Naive thymus-derived CD4-positive, alpha-beta T cell (primary cell): ENCODE measurements at regions not wholly inside any gene's neighbourhood (a gene's known extent, or its start where the extent isn't known, plus 50 kb on each side); places are given as distances from the start of the nearest gene placed in this dataset.

ENCODE experiments used
- ATAC-seq: fragments of 150-1000 bp; cut with Tn5 transposase; 2 replicates; pipeline ENCODE4 v1.10.0; 2021; ENCODE audit warnings: mild to moderate bottlenecking, moderate library complexity
- CTCF ChIA-PET: fragments of 350-600 bp; sonication (Branson Sonifier 250); formaldehyde crosslinking; loops from one replicate; lab custom pipeline; 2021; ENCODE audit warnings: antibody characterized with exemption; lab: Charles Lee
- POLR2A ChIA-PET: fragments of 350-600 bp; sonication (Branson Sonifier 250); formaldehyde crosslinking; loops from one replicate; lab custom pipeline; 2021; ENCODE audit warnings: antibody characterized with exemption, inconsistent platforms; lab: Charles Lee
- DNase-seq, 9 donors: peaks; one replicate each; pipeline versions ENCODE4 v3.0.0 to v3.0.0-alpha.2; 2020 to 2022; ENCODE audit warnings: mixed read lengths in 1 of 9
- H3K27ac ChIP-seq: one replicate; pipeline ENCODE4 v1.7.0; 2013; ENCODE audit warnings: mild to moderate bottlenecking, low read depth, low read length, moderate library complexity
- H3K27me3 ChIP-seq, 2 donors: one replicate each; pipeline ENCODE4 v1.7.0; 2013; ENCODE audit warnings: low read length in 2 of 2, mild to moderate bottlenecking in 2 of 2, moderate library complexity in 2 of 2; ENCODE audit not compliant: control insufficient read depth in 2 of 2, insufficient read depth in 2 of 2
- H3K36me3 ChIP-seq, 3 experiments: 1 replicate in 2 of 3; 2 replicates in 1 of 3; pipeline ENCODE4 v1.7.0; 2013; ENCODE audit warnings: low read length in 3 of 3, mild to moderate bottlenecking in 3 of 3, moderate library complexity in 1 of 3; ENCODE audit not compliant: insufficient read depth in 3 of 3, control insufficient read depth in 2 of 3
- H3K4me1 ChIP-seq, 2 donors: one replicate each; pipeline ENCODE4 v1.7.0; 2013; ENCODE audit warnings: low read length in 2 of 2, mild to moderate bottlenecking in 2 of 2, moderate library complexity in 1 of 2; ENCODE audit not compliant: control insufficient read depth in 2 of 2, insufficient read depth in 2 of 2
- H3K4me3 ChIP-seq: 2 replicates; pipeline ENCODE4 v1.7.0; 2013; ENCODE audit warnings: mild to moderate bottlenecking, low read length
- H3K9me3 ChIP-seq, 3 experiments: 1 replicate in 2 of 3; 2 replicates in 1 of 3; pipeline ENCODE4 v1.7.0; 2013; ENCODE audit warnings: low read length in 3 of 3; ENCODE audit not compliant: control insufficient read depth in 2 of 3
- H3K27ac Mint-ChIP-seq, 9 donors: one replicate each; pipeline ENCODE4 v1.8.0; 2020 to 2022; ENCODE audit warnings: mixed read lengths in 9 of 9, mild to moderate bottlenecking in 8 of 9, moderate library complexity in 5 of 9, inconsistent platforms in 2 of 9
- H3K27me3 Mint-ChIP-seq, 5 donors: one replicate each; pipeline ENCODE4 v1.8.0; 2021 to 2022; ENCODE audit warnings: mixed read lengths in 5 of 5, mild to moderate bottlenecking in 1 of 5
- H3K36me3 Mint-ChIP-seq, 5 donors: one replicate each; pipeline ENCODE4 v1.8.0; 2020 to 2022; ENCODE audit warnings: mixed read lengths in 5 of 5, mild to moderate bottlenecking in 3 of 5, inconsistent platforms in 1 of 5
- H3K4me1 Mint-ChIP-seq, 7 donors: one replicate each; pipeline ENCODE4 v1.8.0; 2020 to 2022; ENCODE audit warnings: mixed read lengths in 7 of 7, mild to moderate bottlenecking in 3 of 7, inconsistent platforms in 1 of 7
- H3K4me3 Mint-ChIP-seq, 10 donors: one replicate each; pipeline ENCODE4 v1.8.0; 2020 to 2022; ENCODE audit warnings: mild to moderate bottlenecking in 10 of 10, mixed read lengths in 10 of 10, moderate library complexity in 6 of 10, inconsistent platforms in 2 of 10
- H3K9me3 Mint-ChIP-seq, 11 donors: one replicate each; pipeline ENCODE4 v1.8.0; 2020 to 2022; ENCODE audit warnings: mixed read lengths in 11 of 11, mild to moderate bottlenecking in 4 of 11, inconsistent platforms in 1 of 11, moderate library complexity in 1 of 11
- intact Hi-C, 2 donors: fragments of 100-400 bp; cut with micrococcal nuclease; formaldehyde crosslinking; loops; one replicate each; pipeline ENCODE4 v1.15.1; 2023

DNA sequence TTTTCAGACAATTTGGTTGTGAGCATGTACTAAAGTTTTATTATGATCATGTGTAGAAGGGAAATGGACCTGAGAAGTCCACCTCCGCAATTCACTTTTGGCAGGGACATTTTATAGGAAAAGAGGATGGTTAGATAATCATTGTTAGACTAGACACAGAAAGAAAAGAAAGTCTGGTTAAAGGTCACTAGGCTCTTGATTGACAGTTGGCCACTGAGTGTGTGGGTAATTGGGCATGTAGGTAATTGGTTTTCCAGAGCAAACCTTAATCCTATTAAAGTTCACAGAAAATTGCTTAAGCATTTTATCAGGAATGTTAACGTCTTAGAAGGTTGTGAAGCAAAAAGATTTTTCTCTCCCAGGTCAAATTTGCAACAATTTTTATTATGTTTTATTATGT lies 158.5 kb upstream of the CLINT1 start:
- H3K9me3 ChIP-seq: no peaks in the 10 kb centered on the region
- H3K4me1 ChIP-seq: no peaks in the 10 kb centered on the region
- ATAC-seq (no peak), DNase-seq (no peak)
- ChIA-PET POLR2A (no interaction called here), CTCF (no interaction called here)
- no peaks in the 10 kb centered on the region for H3K4me1 Mint-ChIP-seq
- H3K27ac ChIP-seq: no peak overlapping the region
- H3K36me3 Mint-ChIP-seq: no peaks in the 10 kb centered on the region
- intact Hi-C loops: no loop called here
- H3K36me3 ChIP-seq: no peaks in the 10 kb centered on the region
- peaks cover 11 to 33% (median 19%) of the 10 kb centered on the region in 5 donors for H3K27me3 Mint-ChIP-seq
- no peak overlapping the region for H3K4me3 ChIP-seq
- H3K27ac Mint-ChIP-seq: no peak overlapping the region
- no peaks in the 10 kb centered on the region for H3K27me3 ChIP-seq
- no peaks in the 10 kb centered on the region for H3K9me3 Mint-ChIP-seq
- no peak overlapping the region for H3K4me3 Mint-ChIP-seq

DNA sequence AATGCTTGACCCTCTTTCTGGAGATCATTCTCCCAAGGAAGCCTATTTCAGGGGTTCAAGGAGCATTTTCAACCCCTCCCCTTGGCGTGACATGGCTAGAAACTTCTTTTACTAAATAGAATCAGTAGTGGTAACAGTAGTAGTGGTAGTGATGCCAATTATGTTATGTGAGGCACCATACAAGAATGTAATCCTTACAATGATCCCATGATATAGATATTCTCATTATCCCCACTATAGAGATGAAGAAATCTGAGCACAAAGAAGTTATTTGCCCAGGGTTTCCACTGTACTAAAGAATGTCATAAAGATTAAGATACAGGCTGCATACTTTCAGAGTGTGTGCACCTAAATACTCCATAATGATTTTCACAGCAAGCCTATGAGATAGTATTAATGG lies 155.4 kb upstream of the CLINT1 start:
- Histone ChIP-seq H3K4me1 (no peaks in the 10 kb centered on the region), H3K4me3 (no peak overlapping the region), H3K36me3 (no peaks in the 10 kb centered on the region), H3K27ac (no peak overlapping the region), H3K9me3 (no peaks in the 10 kb centered on the region), H3K27me3 (no peaks in the 10 kb centered on the region)
- ATAC-seq: no peak
- ChIA-PET POLR2A (interaction anchor here (0.7 kb wide), 1 partner anchor 1112 kb away, joined by 3 read pairs; no protein-coding TSS in a partner anchor), CTCF (no interaction called here)
- Mint-ChIP-seq H3K27me3 (peaks cover 10 to 33% (median 16%) of the 10 kb centered on the region in 5 donors), H3K9me3 (no peaks in the 10 kb centered on the region), H3K4me1 (no peaks in the 10 kb centered on the region), H3K27ac (no peak overlapping the region), H3K4me3 (no peak overlapping the region), H3K36me3 (no peaks in the 10 kb centered on the region)
- intact Hi-C loops: no loop called here
- no peak for DNase-seq

DNA sequence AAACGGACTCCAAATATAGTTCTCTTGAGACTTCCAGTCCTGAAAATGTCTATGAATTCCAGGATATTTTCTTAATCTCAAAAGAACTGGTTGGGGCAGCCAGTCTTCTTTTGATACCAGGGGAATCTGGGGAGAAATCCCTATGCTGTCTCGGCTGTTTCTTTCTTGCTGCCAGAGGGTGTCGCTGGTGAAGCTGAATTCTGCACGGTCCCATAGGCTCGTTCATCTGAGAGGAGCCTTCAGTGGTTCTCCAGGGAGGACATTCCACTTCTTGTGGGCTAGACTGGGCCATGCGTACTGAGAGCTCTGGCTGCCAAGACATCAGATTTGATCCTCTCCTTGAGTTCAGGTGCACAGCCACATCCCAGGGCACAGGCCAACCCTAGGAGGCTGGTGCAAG lies 155.0 kb upstream of the CLINT1 start:
- intact Hi-C loops: no loop called here
- no peak for DNase-seq
- Histone ChIP-seq H3K4me3 (no peak overlapping the region), H3K27ac (no peak overlapping the region), H3K9me3 (no peaks in the 10 kb centered on the region), H3K4me1 (no peaks in the 10 kb centered on the region), H3K36me3 (no peaks in the 10 kb centered on the region), H3K27me3 (no peaks in the 10 kb centered on the region)
- no peaks in the 10 kb centered on the region for H3K36me3 Mint-ChIP-seq
- H3K4me1 Mint-ChIP-seq: no peaks in the 10 kb centered on the region
- CTCF ChIA-PET: no interaction called here
- POLR2A ChIA-PET: no interaction called here
- peaks cover 10 to 33% (median 16%) of the 10 kb centered on the region in 5 donors for H3K27me3 Mint-ChIP-seq
- H3K9me3 Mint-ChIP-seq: no peaks in the 10 kb centered on the region
- H3K27ac Mint-ChIP-seq: no peak overlapping the region
- no peak for ATAC-seq
- no peak overlapping the region for H3K4me3 Mint-ChIP-seq

DNA sequence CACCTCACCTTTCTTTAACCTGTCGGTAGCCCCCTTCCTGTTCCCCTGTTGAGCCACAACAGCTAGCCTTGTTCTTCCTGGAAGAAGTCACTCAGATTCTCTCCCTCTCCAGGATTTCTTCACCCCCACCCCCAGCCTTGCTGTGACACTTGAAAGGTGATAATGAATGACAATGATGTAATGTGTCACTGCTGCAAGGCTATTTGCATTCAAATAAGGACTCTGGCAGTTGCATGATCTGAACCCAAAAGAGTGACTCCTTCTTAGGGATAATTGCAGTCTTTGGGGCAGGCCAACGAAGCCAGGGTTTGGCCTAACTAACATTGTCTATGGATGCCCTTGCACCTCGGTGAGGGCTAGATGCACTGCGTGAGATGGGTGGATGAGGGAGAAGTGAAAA lies 154.4 kb upstream of the CLINT1 start:
- Mint-ChIP-seq H3K4me1 (no peaks in the 10 kb centered on the region), H3K36me3 (no peaks in the 10 kb centered on the region), H3K9me3 (no peaks in the 10 kb centered on the region), H3K27ac (no peak overlapping the region), H3K27me3 (peaks cover 10 to 29% (median 16%) of the 10 kb centered on the region in 5 donors), H3K4me3 (no peak overlapping the region)
- intact Hi-C loops: no loop called here
- Histone ChIP-seq H3K36me3 (no peaks in the 10 kb centered on the region), H3K27ac (no peak overlapping the region), H3K4me1 (no peaks in the 10 kb centered on the region), H3K9me3 (no peaks in the 10 kb centered on the region), H3K4me3 (no peak overlapping the region), H3K27me3 (no peaks in the 10 kb centered on the region)
- POLR2A ChIA-PET: no interaction called here
- ATAC-seq (no peak), DNase-seq (no peak)
- CTCF ChIA-PET: no interaction called here

GRCh38 chr5:158011422-158011821 lies 152.5 kb upstream of the CLINT1 start:
- intact Hi-C loops: no loop called here
- no peaks in the 10 kb centered on the region for H3K36me3 Mint-ChIP-seq
- ChIA-PET CTCF (no interaction called here), POLR2A (no interaction called here)
- no peaks in the 10 kb centered on the region for H3K4me1 Mint-ChIP-seq
- Histone ChIP-seq H3K4me1 (no peaks in the 10 kb centered on the region), H3K36me3 (no peaks in the 10 kb centered on the region), H3K4me3 (no peak overlapping the region), H3K27me3 (no peaks in the 10 kb centered on the region), H3K9me3 (no peaks in the 10 kb centered on the region), H3K27ac (no peak overlapping the region)
- no peak overlapping the region for H3K27ac Mint-ChIP-seq
- ATAC-seq: no peak
- peaks cover 0 to 5% (median 0%) of the 10 kb centered on the region in 11 donors for H3K9me3 Mint-ChIP-seq
- peaks cover 11 to 24% (median 13%) of the 10 kb centered on the region in 5 donors for H3K27me3 Mint-ChIP-seq
- H3K4me3 Mint-ChIP-seq: no peak overlapping the region
- DNase-seq: no peak

DNA sequence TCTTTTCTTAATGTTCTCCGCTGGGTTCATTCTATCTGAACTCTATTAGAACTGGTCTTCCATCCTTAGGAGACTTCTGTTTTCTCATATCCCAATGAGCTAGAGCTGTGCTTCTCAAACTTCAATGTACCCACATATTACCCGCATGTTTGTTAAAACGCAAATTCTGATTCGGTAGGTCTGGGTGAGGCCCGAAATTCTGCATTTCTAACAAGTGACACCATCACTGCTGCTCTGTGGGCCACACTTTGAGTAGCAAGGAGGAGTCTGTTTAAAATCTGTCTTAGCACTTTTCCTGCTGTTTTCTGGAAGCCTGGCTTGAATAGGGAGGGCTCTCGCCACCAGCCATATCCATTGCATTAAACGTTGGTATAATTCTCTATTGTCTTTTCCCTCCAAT lies 151.9 kb upstream of the CLINT1 start:
- H3K27ac Mint-ChIP-seq: no peak overlapping the region

GRCh38 chr5:158007336-158007735 lies 148.4 kb upstream of the CLINT1 start:
- Mint-ChIP-seq H3K27ac (no peak overlapping the region), H3K9me3 (peaks cover 0 to 5% (median 1%) of the 10 kb centered on the region in 11 donors), H3K4me1 (no peaks in the 10 kb centered on the region), H3K36me3 (no peaks in the 10 kb centered on the region), H3K27me3 (peaks cover 0 to 13% (median 7%) of the 10 kb centered on the region in 5 donors), H3K4me3 (no peak overlapping the region)
- H3K36me3 ChIP-seq: no peaks in the 10 kb centered on the region
- no peaks in the 10 kb centered on the region for H3K4me1 ChIP-seq
- no peak for ATAC-seq
- H3K4me3 ChIP-seq: no peak overlapping the region
- ChIA-PET POLR2A (no interaction called here), CTCF (no interaction called here)
- intact Hi-C loops: no loop called here
- no peaks in the 10 kb centered on the region for H3K27me3 ChIP-seq
- no peaks in the 10 kb centered on the region for H3K9me3 ChIP-seq
- H3K27ac ChIP-seq: no peak overlapping the region
- no peak for DNase-seq

More for the DNA sequence above, 151.9 kb upstream of the CLINT1 start:
- no peaks in the 10 kb centered on the region for H3K4me1 Mint-ChIP-seq
- Histone ChIP-seq H3K4me3 (no peak overlapping the region), H3K27ac (no peak overlapping the region), H3K36me3 (no peaks in the 10 kb centered on the region), H3K27me3 (no peaks in the 10 kb centered on the region), H3K9me3 (no peaks in the 10 kb centered on the region), H3K4me1 (no peaks in the 10 kb centered on the region)
- intact Hi-C loops: no loop called here
- ChIA-PET POLR2A (no interaction called here), CTCF (no interaction called here)
- H3K9me3 Mint-ChIP-seq: peaks cover 0 to 5% (median 0%) of the 10 kb centered on the region in 11 donors
- no peak for ATAC-seq
- H3K36me3 Mint-ChIP-seq: no peaks in the 10 kb centered on the region
- no peak overlapping the region for H3K4me3 Mint-ChIP-seq
- no peak for DNase-seq
- H3K27me3 Mint-ChIP-seq: peaks cover 11 to 24% (median 13%) of the 10 kb centered on the region in 5 donors
